Hematopoietic multipotent progenitor cell treated with erythropoietin and hydrocortisone succinate and interleukin-3 and kit ligand, for 6 days (in vitro differentiated cells): ENCODE measurements at regions not wholly inside any gene's neighbourhood (a gene's known extent, or its start where the extent isn't known, plus 50 kb on each side); places are given as distances from the start of the nearest gene placed in this dataset.

Experiments used
- DNase-seq: peaks from one replicate; pipeline ENCODE4 v3.0.0-alpha.2; 2015

GRCh38 chr5:167447466-167448375, 843.7 kb upstream of the WWC1 start:
- no peak for DNase-seq

- DNase-seq: no peak
Measured at GRCh38 chr5:167448376-167448775, 843.1 kb upstream of the WWC1 start.

DNA sequence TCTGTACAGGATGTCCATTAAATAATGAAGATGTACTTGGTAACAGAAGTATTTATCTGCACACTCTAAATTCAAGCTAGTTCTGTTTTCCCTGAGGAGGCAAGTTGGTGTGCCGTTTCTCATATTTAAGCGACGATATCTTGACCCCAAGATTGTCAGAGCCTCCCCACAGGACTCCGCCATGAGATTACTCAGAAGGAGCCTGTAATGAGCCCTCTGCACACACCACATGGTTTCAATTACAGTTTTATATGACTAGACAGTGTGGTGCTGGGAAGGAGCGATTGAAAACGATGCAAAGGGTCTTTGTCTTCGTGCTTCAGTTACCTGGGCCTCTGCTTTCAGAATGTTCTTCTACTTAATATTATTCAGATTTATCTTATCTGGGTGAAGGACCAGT, 840.4 kb upstream of the WWC1 start:
- no peak for DNase-seq

- no peak for DNase-seq
Measured at GRCh38 chr5:167452136-167452535, 839.3 kb upstream of the WWC1 start.

DNA sequence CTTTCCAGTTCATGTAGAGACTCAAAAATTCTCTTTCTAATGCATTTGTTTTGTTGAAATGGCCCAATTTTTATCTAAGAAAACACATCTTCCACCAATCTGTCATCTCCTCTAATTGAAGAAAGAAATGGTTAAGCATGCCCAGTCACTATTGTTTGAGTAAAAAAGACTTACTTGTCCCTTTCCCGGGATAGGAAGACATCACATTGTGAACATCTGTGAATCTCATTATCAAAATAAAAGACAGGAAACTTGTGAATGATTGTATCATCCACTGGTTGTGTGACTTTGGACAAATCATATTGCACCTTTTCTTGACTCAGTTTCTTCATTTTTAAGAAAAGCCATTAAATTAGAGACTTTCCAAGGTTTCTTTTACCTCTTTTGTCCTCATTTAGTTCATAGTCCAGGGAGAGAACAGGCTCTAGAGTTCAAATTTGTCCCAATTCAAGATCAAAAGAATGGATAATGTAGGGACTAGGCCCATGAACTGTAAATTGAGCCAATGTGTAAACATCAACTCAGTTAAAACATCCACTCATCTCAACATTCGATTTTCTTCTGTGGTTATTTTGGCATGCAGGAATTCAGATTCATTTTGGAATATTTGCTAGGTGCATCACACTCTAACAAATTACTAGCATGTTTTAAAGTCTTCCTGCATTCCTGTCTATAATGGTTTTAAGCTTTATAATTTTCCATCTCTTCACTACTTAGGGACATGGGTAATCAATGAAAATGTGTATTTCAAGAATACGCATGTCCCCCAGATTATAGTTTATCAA, 838.0 kb upstream of the WWC1 start:
- no peak for DNase-seq

DNA sequence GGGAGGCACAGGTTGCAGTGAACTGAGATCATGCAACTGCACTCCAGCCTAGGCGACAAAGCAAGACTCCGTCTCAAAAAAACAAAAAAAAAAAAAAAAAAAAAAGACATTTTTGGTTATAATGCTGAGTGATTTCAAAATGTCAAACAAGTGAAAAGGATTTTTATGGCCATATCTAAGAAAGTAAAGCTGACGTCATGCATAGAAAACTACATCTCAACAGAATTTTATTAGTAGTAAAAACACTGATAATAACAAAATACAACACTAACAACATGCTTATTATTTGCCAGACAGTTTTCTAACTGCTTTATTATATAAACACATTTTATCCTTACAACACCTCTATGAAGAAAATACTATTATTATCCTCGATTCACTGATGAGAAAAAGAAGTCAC, 833.0 kb upstream of the WWC1 start:
- DNase-seq: no peak

GRCh38 chr5:167460449-167461020, 830.9 kb upstream of the WWC1 start:
- no peak for DNase-seq

- DNase-seq: no peak
Measured at GRCh38 chr5:167463939-167464338, 827.5 kb upstream of the WWC1 start.

DNA sequence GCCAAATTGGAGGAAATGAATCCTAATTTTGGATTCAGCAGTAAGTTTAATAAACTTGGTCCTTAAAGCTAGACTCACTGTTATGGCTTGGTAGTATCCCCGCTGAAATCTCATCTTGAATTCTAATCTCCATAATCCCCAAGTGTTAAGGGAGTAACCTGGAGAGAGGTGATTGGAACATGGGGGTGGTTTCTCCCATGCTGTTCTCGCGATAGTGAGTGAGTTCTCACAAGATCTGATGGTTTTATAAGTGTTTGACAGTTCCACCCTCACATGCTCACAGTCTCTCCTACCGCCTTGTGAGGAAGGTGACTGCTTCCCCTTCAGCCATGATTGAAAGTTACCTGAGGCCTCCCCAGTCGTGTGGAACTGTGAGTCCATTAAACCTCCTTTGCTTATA, 824.5 kb upstream of the WWC1 start:
- no peak for DNase-seq

- DNase-seq: no peak
Measured at GRCh38 chr5:167472566-167473108, 818.8 kb upstream of the WWC1 start.

- no peak for DNase-seq
Measured at GRCh38 chr5:167478188-167478587, 813.3 kb upstream of the WWC1 start.

GRCh38 chr5:167479779-167480178, 811.7 kb upstream of the WWC1 start:
- no peak for DNase-seq

DNA sequence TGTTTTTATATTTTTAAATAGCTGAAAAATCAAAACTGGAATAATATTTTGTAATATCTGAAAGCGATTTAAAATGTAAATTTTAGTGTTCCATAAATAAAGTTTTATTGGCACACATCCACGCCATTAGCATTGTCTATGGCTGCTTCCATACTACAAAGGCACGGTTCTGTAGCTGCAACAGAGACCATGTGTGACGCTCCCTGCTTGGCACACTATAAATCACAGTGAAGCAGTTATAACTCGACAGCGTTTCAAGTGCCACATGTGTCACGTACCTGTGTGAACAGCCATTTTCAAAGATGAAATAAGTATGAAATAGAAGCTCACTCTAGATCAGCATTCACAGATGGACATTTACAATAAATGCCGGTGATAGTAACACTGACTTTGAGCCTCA, 810.1 kb upstream of the WWC1 start:
- DNase-seq: no peak

DNA sequence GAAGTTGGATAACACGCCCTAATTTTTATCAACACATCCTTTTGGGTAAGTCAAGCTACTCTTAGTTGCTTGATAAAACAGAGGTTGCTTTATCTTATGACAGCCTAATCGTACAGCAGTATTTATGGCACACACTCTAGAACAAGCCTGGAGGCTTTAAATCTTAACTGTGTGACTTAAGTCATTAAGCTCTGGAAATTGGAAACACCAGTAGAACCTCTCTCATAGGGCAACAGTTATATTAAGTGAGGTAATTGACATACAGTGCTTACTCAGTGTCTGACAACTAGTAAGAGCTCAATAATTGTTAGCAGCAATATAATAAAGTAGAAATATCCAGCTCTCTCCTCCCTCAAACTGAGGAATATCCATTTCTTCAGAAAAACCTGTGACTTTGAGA, 808.9 kb upstream of the WWC1 start:
- no peak for DNase-seq

DNA sequence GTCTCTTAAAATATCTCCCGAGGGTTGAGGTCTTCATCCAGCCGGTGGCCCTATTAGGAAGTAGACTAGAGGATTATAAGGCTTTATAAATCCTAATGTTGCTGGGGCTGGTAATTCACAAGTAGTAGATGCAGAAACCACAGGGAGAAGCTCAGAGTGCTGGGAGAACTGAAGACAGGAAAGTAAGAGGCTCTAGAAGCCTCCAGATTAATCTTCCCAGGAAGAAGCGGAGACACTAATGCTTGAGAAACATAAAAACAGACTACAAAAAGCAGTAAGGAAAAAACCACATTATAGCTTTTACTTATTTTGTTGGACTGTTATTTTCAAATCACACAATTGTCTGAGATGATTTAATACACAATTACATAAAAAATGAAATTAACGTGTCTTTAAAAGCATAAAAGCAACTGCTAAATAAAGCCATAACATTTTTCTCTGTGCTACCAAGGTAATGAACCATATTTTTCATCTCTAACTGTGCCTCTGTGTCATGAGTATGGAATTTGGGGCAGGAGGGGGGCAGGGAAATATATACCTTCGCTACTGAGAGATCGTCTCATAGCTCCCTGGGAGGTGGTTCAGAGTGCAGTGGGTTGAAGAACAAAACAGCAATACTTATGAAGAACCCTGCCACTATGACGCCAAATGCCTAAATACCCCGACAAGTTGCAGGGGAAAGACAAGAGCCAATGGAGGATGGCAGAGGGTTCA, 806.2 kb upstream of the WWC1 start:
- DNase-seq: no peak

- no peak for DNase-seq
Measured at GRCh38 chr5:167488371-167488770, 803.1 kb upstream of the WWC1 start.

- DNase-seq: no peak
Measured at GRCh38 chr5:167489202-167489601, 802.2 kb upstream of the WWC1 start.

- DNase-seq: no peak
Measured at GRCh38 chr5:167503926-167504720, 787.3 kb upstream of the WWC1 start.

GRCh38 chr5:167507463-167508233, 783.8 kb upstream of the WWC1 start:
- DNase-seq: no peak

GRCh38 chr5:167509076-167509475, 782.4 kb upstream of the WWC1 start:
- DNase-seq: no peak

- DNase-seq: no peak
Measured at GRCh38 chr5:167511276-167511675, 780.2 kb upstream of the WWC1 start.
